Kidney epithelial cell (primary cell): ENCODE measurements at regions not wholly inside any gene's neighbourhood (a gene's known extent, or its start where the extent isn't known, plus 50 kb on each side); places are given as distances from the start of the nearest gene placed in this dataset.
"Not testable (repeated sequence)": the region's sequence is repeated elsewhere in the genome, so short reads cannot be mapped to it uniquely, and the experiment has no call there.

ENCODE experiments used
- DNase-seq: peaks from one replicate; pipeline ENCODE4 v3.0.0-alpha.2; 2010; ENCODE audit warnings: low read depth
- H3K27me3 ChIP-seq: 2 replicates; pipeline ENCODE4 v1.6.0; 2011; ENCODE audit warnings: low read length; ENCODE audit not compliant: control insufficient read depth, insufficient read depth
- H3K36me3 ChIP-seq: 2 replicates; pipeline ENCODE4 v1.5.1; 2011; ENCODE audit warnings: low read length; ENCODE audit not compliant: control insufficient read depth, insufficient read depth
- H3K4me3 ChIP-seq: 2 replicates; pipeline ENCODE4 v1.5.1; 2011; ENCODE audit warnings: low read depth, mild to moderate bottlenecking, control low read depth, low read length
- TF ChIP-seq, protein P1 (sequence below): IDR thresholded peaks from 2 replicates; pipeline ENCODE4 v1.5.1; 2011; ENCODE audit warnings: mild to moderate bottlenecking, moderate library complexity, low read length, control low read depth, inconsistent platforms; ENCODE audit not compliant: insufficient read depth, poor library complexity, severe bottlenecking

DNA sequence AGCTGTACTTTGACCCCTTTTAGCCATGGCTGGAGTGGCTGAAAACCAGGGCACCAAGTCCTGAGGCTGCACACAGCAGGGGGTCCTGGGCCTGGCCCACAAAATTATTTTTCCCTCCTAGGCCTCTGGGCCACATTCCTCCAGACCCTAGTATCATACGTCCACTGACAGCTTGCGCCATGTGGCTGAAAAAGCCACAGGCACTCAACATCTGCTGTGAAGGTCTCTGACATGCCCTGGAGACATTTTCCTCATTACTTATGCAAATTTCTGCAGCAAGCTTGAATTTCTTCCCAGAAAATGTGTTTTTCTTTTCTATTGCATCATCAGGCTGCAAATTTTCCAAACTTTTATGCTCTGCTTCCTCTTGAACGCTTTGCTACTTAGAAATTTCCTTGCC lies 239.0 kb downstream of the SQOR start:
- Histone ChIP-seq H3K36me3 (no peaks in the 10 kb centered on the region), H3K27me3 (no peaks in the 10 kb centered on the region), H3K4me3 (no peak overlapping the region)
- DNase-seq: no peak
- TF ChIP-seq, protein P1, sequence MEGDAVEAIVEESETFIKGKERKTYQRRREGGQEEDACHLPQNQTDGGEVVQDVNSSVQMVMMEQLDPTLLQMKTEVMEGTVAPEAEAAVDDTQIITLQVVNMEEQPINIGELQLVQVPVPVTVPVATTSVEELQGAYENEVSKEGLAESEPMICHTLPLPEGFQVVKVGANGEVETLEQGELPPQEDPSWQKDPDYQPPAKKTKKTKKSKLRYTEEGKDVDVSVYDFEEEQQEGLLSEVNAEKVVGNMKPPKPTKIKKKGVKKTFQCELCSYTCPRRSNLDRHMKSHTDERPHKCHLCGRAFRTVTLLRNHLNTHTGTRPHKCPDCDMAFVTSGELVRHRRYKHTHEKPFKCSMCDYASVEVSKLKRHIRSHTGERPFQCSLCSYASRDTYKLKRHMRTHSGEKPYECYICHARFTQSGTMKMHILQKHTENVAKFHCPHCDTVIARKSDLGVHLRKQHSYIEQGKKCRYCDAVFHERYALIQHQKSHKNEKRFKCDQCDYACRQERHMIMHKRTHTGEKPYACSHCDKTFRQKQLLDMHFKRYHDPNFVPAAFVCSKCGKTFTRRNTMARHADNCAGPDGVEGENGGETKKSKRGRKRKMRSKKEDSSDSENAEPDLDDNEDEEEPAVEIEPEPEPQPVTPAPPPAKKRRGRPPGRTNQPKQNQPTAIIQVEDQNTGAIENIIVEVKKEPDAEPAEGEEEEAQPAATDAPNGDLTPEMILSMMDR: no peak

DNA sequence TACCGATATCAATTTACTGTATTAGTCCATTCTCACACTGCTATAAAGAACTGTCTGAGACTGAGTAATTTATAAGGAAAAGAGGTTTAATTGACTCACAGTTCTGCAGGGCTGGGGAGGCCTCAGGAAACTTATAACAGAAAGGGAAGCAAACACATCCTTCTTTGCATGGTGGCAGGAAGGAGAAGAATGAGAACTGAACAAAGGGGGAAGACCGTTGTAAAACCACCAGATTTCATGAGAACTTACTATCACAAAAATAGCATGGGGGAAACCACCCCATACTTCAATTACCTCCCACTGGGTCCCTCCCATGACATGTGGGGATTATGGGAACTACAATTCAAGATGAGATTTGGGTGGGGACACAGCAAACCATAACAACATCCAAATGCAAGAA lies 239.7 kb downstream of the SQOR start:
- DNase-seq, H3K36me3 ChIP-seq, H3K27me3 ChIP-seq, H3K4me3 ChIP-seq: not testable (repeated sequence)

DNA sequence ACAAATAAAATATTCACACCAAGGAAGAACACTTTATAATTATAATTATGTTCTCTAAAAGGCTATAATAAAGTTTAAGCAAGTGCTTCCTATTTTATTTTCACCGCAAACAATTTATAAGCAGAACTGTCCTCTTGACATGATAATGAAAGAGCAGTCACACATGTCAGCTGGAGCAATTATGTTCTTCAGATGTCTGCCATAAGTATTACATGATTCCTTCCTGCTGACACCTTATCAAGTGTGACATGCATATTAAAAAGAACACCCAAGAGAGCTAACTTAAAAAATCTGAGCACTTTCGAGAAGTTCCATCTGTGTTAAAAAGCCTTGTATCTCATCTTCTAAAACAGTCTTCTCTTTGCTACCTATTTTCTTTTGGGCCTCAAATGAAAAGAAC lies 249.5 kb downstream of the SQOR start:
- no peak overlapping the region for H3K4me3 ChIP-seq
- TF ChIP-seq, protein P1: no peak
- H3K27me3 ChIP-seq: no peaks in the 10 kb centered on the region
- DNase-seq: no peak
- no peaks in the 10 kb centered on the region for H3K36me3 ChIP-seq

DNA sequence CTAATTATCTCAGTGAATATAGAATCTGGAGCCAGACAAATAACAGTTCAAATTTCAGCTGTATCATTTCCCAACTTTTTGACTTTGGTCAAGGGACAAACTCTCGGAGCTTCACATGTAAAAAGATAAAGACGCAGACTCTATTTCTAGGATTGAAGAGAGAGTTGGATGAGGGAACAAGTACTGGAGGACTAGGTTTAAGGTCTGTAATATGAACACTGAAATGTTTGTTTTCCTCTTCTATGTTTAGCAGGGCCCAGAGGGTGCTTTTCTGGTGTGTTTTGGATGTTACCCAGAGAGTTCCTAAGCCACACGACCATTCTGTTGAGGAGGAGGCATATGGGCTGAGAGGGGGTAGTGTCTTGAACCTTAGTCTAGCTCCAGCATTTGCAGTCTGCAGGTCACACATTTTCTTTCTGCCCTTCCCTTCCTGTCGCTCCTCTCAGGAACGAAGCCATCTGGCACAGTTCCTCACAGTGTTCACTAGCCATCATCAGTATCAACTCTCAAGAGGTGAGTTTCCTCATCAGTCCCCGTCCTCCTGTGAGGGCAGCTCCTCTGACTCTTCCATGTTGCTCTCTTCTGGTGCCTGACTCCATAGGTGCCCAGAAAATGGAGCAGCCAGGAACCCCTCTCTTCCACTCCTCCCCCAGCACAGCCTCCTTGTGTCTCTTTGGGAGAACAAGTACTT lies 250.1 kb downstream of the SQOR start:
- TF ChIP-seq, protein P1: no peak

DNA sequence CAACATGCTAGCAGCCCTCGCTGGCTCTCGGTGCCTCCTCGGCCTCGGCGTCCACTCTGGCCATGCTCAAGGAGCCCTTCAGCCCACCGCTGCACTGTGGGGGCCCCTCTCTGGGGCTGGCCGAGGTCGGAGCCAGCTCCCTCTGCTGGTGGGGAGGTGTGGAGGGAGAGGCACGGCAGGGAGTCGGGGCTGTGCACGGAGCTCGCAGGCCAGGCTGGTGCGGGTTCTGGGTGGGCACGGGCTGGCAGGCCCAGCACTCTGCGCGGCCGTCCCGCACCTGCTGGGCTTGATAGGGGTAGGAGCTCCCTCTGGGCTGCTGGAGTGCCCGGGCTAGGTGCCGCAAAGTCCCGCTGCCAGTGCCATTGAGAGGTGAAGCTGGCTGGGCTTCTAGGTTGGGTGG lies 251.0 kb downstream of the SQOR start:
- H3K36me3 ChIP-seq: no peaks in the 10 kb centered on the region
- TF ChIP-seq, protein P1: no peak

More for the DNA sequence above, 250.1 kb downstream of the SQOR start:
- H3K36me3 ChIP-seq: no peaks in the 10 kb centered on the region
- no peaks in the 10 kb centered on the region for H3K27me3 ChIP-seq
- DNase-seq: no peak
- no peak overlapping the region for H3K4me3 ChIP-seq

DNA sequence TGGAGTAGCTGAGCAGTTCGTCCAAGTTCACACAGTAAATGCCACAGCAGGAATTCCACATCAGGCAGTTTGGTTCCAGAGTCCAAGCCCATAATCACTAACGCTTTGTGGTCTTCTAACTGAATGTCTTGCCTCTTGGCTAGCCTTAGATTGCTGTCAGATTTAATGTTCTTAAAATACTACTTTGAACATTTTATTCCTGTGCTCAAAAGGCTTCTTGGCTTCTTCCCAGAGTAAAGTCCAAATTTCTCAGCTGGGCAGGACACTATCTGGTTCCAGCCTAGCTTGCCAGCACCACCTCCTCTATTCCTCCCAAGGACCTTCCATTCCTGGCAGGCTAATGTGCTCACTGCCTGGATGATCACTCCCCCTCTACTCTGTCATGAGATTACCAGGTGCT lies 256.9 kb downstream of the SQOR start:
- Histone ChIP-seq H3K4me3 (no peak overlapping the region), H3K27me3 (no peaks in the 10 kb centered on the region), H3K36me3 (no peaks in the 10 kb centered on the region)
- TF ChIP-seq, protein P1: no peak
- DNase-seq: no peak

More for the DNA sequence above, 251.0 kb downstream of the SQOR start:
- H3K27me3 ChIP-seq: no peaks in the 10 kb centered on the region
- no peak overlapping the region for H3K4me3 ChIP-seq
- DNase-seq: no peak
